Mesendoderm (in vitro differentiated cells): ENCODE measurements at regions not wholly inside any gene's neighbourhood (a gene's known extent, or its start where the extent isn't known, plus 50 kb on each side); places are given as distances from the start of the nearest gene placed in this dataset.

Source experiments
- DNase-seq: peaks from one replicate; pipeline ENCODE4 v3.0.0; 2013
- H2AK5ac ChIP-seq: 2 replicates; pipeline ENCODE4 v1.6.1; 2013; ENCODE audit warnings: low read length, inconsistent platforms
- H2BK120ac ChIP-seq: 2 replicates; pipeline ENCODE4 v1.6.1; 2013; ENCODE audit warnings: low read depth, mild to moderate bottlenecking, low read length, moderate library complexity, mixed read lengths
- H2BK15ac ChIP-seq: replicated peaks from 2 replicates; pipeline ENCODE4 v1.6.1; 2013; ENCODE audit warnings: low read depth, mild to moderate bottlenecking, moderate library complexity
- H2BK5ac ChIP-seq: 2 replicates; pipeline ENCODE4 v1.6.1; 2013; ENCODE audit warnings: low read length, inconsistent platforms
- H3K18ac ChIP-seq: 2 replicates; pipeline ENCODE4 v1.6.1; 2013; ENCODE audit warnings: mild to moderate bottlenecking, low read length, mixed read lengths
- H3K23ac ChIP-seq: one replicate; pipeline ENCODE4 v1.6.1; 2013; ENCODE audit warnings: low read length
- H3K27ac ChIP-seq: 2 replicates; pipeline ENCODE4 v1.5.1; 2013; ENCODE audit warnings: low read depth, mild to moderate bottlenecking, inconsistent platforms, low read length, moderate library complexity
- H3K27me3 ChIP-seq: 2 replicates; pipeline ENCODE4 v1.6.1; 2013; ENCODE audit warnings: low read length, control low read depth, mild to moderate bottlenecking, inconsistent platforms; ENCODE audit not compliant: insufficient read depth, poor library complexity
- H3K36me3 ChIP-seq: 2 replicates; pipeline ENCODE4 v1.6.1; 2013; ENCODE audit warnings: low read length, inconsistent platforms; ENCODE audit not compliant: control insufficient read depth, insufficient read depth
- H3K4ac ChIP-seq: one replicate; pipeline ENCODE4 v1.6.1; 2013; ENCODE audit warnings: low read depth, mild to moderate bottlenecking, low read length, moderate library complexity
- H3K4me1 ChIP-seq: 2 replicates; pipeline ENCODE4 v1.6.1; 2013; ENCODE audit warnings: low read depth, low read length, inconsistent platforms; ENCODE audit not compliant: control insufficient read depth
- H3K4me2 ChIP-seq: 2 replicates; pipeline ENCODE4 v1.6.1; 2013; ENCODE audit warnings: low read length
- H3K4me3 ChIP-seq: 2 replicates; pipeline ENCODE4 v1.5.1; 2013; ENCODE audit warnings: mild to moderate bottlenecking, low read length
- H3K56ac ChIP-seq: one replicate; pipeline ENCODE4 v1.6.1; 2013; ENCODE audit warnings: low read length
- H3K79me1 ChIP-seq: 2 replicates; pipeline ENCODE4 v1.6.1; 2013; ENCODE audit warnings: low read length, inconsistent platforms
- H3K79me2 ChIP-seq: 2 replicates; pipeline ENCODE4 v1.6.1; 2013; ENCODE audit warnings: mild to moderate bottlenecking, low read length; ENCODE audit not compliant: control insufficient read depth, insufficient read depth
- H3K9ac ChIP-seq: 2 replicates; pipeline ENCODE4 v1.6.1; 2013; ENCODE audit warnings: low read length, inconsistent platforms
- H4K5ac ChIP-seq: one replicate; pipeline ENCODE4 v1.6.1; 2013; ENCODE audit warnings: low read length
- H4K8ac ChIP-seq: one replicate; pipeline ENCODE4 v1.6.1; 2013; ENCODE audit warnings: low read depth, mild to moderate bottlenecking, control low read depth, low read length, moderate library complexity
- WGBS: extraction: QIAGEN DNeasy Blood & Tissue Kit; methylation state at CpG from one replicate; pipeline ENCODE4 v1.1.7; 2013; ENCODE audit warnings: low lambda C conversion rate, missing lambda C conversion rate; ENCODE audit not compliant: insufficient coverage; ENCODE audit errors: extremely low coverage; 5-methylcytosine and 5-hydroxymethylcytosine counted together

GRCh38 chr5:166505067-166505466 lies 1786.4 kb upstream of the WWC1 start:
- WGBS, result no CpG with 5 or more reads among the region's 2 CpGs
- Histone ChIP-seq H3K79me2 (no peaks in the 10 kb centered on the region), H3K23ac (no peak overlapping the region)

GRCh38 chr5:166505544-166505943 lies 1785.9 kb upstream of the WWC1 start:
- Histone ChIP-seq H4K5ac (no peak overlapping the region), H3K36me3 (no peaks in the 10 kb centered on the region), H3K27me3 (no peaks in the 10 kb centered on the region), H3K79me2 (no peaks in the 10 kb centered on the region), H4K8ac (no peak overlapping the region), H3K4me1 (no peaks in the 10 kb centered on the region), H3K23ac (no peak overlapping the region), H3K27ac (no peak overlapping the region), H2BK120ac (no peak overlapping the region), H3K56ac (no peak overlapping the region), H3K4ac (no peak overlapping the region), H2BK5ac (no peak overlapping the region), H3K18ac (no peak overlapping the region), H3K4me2 (no peak overlapping the region), H2BK15ac (no peak overlapping the region), H3K4me3 (no peak overlapping the region), H2AK5ac (no peak overlapping the region), H3K79me1 (no peaks in the 10 kb centered on the region), H3K9ac (no peak overlapping the region)
- no peak for DNase-seq

More at GRCh38 chr5:166505067-166505466, 1786.4 kb upstream of the WWC1 start:
- H2BK5ac ChIP-seq, result no peak overlapping the region
- no peak overlapping the region for H3K9ac ChIP-seq
- no peak overlapping the region for H2BK15ac ChIP-seq
- no peak overlapping the region for H2BK120ac ChIP-seq
- H3K27me3 ChIP-seq, result no peaks in the 10 kb centered on the region
- DNase-seq, result no peak
- H3K18ac ChIP-seq, result no peak overlapping the region
- no peaks in the 10 kb centered on the region for H3K4me1 ChIP-seq
- H3K4me3 ChIP-seq, result no peak overlapping the region
- H3K36me3 ChIP-seq, result no peaks in the 10 kb centered on the region
- H3K4ac ChIP-seq, result no peak overlapping the region
- H4K8ac ChIP-seq, result no peak overlapping the region
- no peaks in the 10 kb centered on the region for H3K79me1 ChIP-seq
- no peak overlapping the region for H4K5ac ChIP-seq
- H3K27ac ChIP-seq, result no peak overlapping the region
- H3K56ac ChIP-seq, result no peak overlapping the region
- H2AK5ac ChIP-seq, result no peak overlapping the region
- H3K4me2 ChIP-seq, result no peak overlapping the region

GRCh38 chr5:166507810-166508425 lies 1783.5 kb upstream of the WWC1 start:
- H3K27ac ChIP-seq, result no peak overlapping the region
- H2BK15ac ChIP-seq, result no peak overlapping the region
- H3K4me1 ChIP-seq, result no peaks in the 10 kb centered on the region
- no peak overlapping the region for H3K9ac ChIP-seq
- no peak overlapping the region for H3K56ac ChIP-seq
- no peak for DNase-seq
- no peak overlapping the region for H4K8ac ChIP-seq
- no peak overlapping the region for H2BK120ac ChIP-seq
- no peak overlapping the region for H3K23ac ChIP-seq
- no peak overlapping the region for H3K4me2 ChIP-seq
- no peak overlapping the region for H3K18ac ChIP-seq
- H3K27me3 ChIP-seq, result no peaks in the 10 kb centered on the region
- H3K4ac ChIP-seq, result no peak overlapping the region
- no peaks in the 10 kb centered on the region for H3K79me2 ChIP-seq
- H4K5ac ChIP-seq, result no peak overlapping the region
- no peak overlapping the region for H2AK5ac ChIP-seq
- no peak overlapping the region for H2BK5ac ChIP-seq
- no peaks in the 10 kb centered on the region for H3K36me3 ChIP-seq
- H3K79me1 ChIP-seq, result no peaks in the 10 kb centered on the region
- no CpG with 5 or more reads among the region's 2 CpGs for WGBS
- H3K4me3 ChIP-seq, result no peak overlapping the region

DNA sequence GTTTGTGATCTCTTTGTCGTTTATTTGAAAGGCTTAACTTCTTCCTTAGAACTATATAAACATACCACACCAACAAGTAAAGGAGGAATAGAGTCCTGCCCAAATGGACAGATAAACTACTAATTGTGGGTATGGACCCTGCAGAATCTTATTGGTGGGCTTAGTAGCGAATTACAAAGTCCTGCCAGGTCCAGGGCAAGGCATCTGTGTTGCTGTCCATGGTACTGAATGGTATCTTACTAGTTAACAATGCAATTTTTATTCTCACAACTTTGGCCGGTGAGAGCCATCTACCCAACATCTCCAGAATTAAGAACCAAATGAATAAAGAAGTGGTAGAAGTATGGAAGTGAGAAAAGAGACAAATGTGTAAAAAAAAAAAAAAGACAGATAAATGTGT lies 1782.4 kb upstream of the WWC1 start:
- no peak overlapping the region for H2BK15ac ChIP-seq
- H2BK5ac ChIP-seq, result no peak overlapping the region
- peak; percentile 59 for DNase-seq
- H2AK5ac ChIP-seq, result no peak overlapping the region
- no peak overlapping the region for H3K9ac ChIP-seq
- H3K18ac ChIP-seq, result no peak overlapping the region
- no peak overlapping the region for H3K4me3 ChIP-seq
- no peak overlapping the region for H3K23ac ChIP-seq
- no peaks in the 10 kb centered on the region for H3K4me1 ChIP-seq
- H3K79me1 ChIP-seq, result no peaks in the 10 kb centered on the region
- no peak overlapping the region for H4K8ac ChIP-seq
- no peaks in the 10 kb centered on the region for H3K36me3 ChIP-seq
- H4K5ac ChIP-seq, result no peak overlapping the region
- no peaks in the 10 kb centered on the region for H3K27me3 ChIP-seq
- H3K27ac ChIP-seq, result no peak overlapping the region
- H3K79me2 ChIP-seq, result no peaks in the 10 kb centered on the region
- WGBS, result no CpG with 5 or more reads among the region's 3 CpGs
- no peak overlapping the region for H3K56ac ChIP-seq
- H3K4ac ChIP-seq, result no peak overlapping the region
- H2BK120ac ChIP-seq, result no peak overlapping the region
- no peak overlapping the region for H3K4me2 ChIP-seq

GRCh38 chr5:166517976-166518375 lies 1773.5 kb upstream of the WWC1 start:
- H2BK5ac ChIP-seq, result no peak overlapping the region
- H3K4me2 ChIP-seq, result no peak overlapping the region
- no peak overlapping the region for H2BK120ac ChIP-seq
- H3K27me3 ChIP-seq, result no peaks in the 10 kb centered on the region
- H2BK15ac ChIP-seq, result no peak overlapping the region
- no peak overlapping the region for H3K4me3 ChIP-seq
- no peak overlapping the region for H2AK5ac ChIP-seq
- no peaks in the 10 kb centered on the region for H3K4me1 ChIP-seq
- no peak overlapping the region for H3K23ac ChIP-seq
- H3K56ac ChIP-seq, result no peak overlapping the region
- no peak overlapping the region for H3K9ac ChIP-seq
- H4K8ac ChIP-seq, result no peak overlapping the region
- H3K79me1 ChIP-seq, result no peaks in the 10 kb centered on the region
- no peak overlapping the region for H3K18ac ChIP-seq
- H4K5ac ChIP-seq, result no peak overlapping the region
- H3K79me2 ChIP-seq, result no peaks in the 10 kb centered on the region
- no peaks in the 10 kb centered on the region for H3K36me3 ChIP-seq
- no CpG with 5 or more reads among the region's 5 CpGs for WGBS
- no peak for DNase-seq
- H3K4ac ChIP-seq, result no peak overlapping the region
- H3K27ac ChIP-seq, result no peak overlapping the region

- Histone ChIP-seq H3K9ac (no peak overlapping the region), H2BK120ac (no peak overlapping the region), H3K56ac (no peak overlapping the region), H3K27ac (no peak overlapping the region), H4K5ac (no peak overlapping the region), H3K4me2 (no peak overlapping the region), H3K18ac (no peak overlapping the region), H2BK5ac (no peak overlapping the region), H3K4me3 (no peak overlapping the region), H2BK15ac (no peak overlapping the region), H3K27me3 (no peaks in the 10 kb centered on the region), H3K4ac (no peak overlapping the region), H2AK5ac (no peak overlapping the region), H3K79me2 (no peaks in the 10 kb centered on the region), H3K36me3 (no peaks in the 10 kb centered on the region), H3K23ac (no peak overlapping the region), H4K8ac (no peak overlapping the region), H3K4me1 (no peaks in the 10 kb centered on the region), H3K79me1 (no peaks in the 10 kb centered on the region)
- DNase-seq, result no peak
- WGBS, result no CpG with 5 or more reads among the region's 2 CpGs
Measured at GRCh38 chr5:166523206-166523605, 1768.2 kb upstream of the WWC1 start.
